IMR-90 (cell line): ENCODE measurements at regions not wholly inside any gene's neighbourhood (a gene's known extent, or its start where the extent isn't known, plus 50 kb on each side); places are given as distances from the start of the nearest gene placed in this dataset.

Experiments
- ATAC-seq: fragments of 200-7000 bp; cut with Tn5 transposase; 2 replicates; pipeline ENCODE4 v1.9.1; 2020; ENCODE audit warnings: low read depth, mild to moderate bottlenecking, moderate library complexity
- BruUV-seq: library from RNA; stranded (reverse); fragments of 400-500 nt; replicated peaks from 2 replicates; lab custom pipeline; 2021; lab: Mats Ljungman, UMichigan
- CTCF ChIA-PET: fragments of 300-600 bp; formaldehyde crosslinking; extraction: SDS; loops from one replicate; lab custom pipeline; 2021; ENCODE audit warnings: antibody characterized with exemption; lab: Yijun Ruan, JAX
- POLR2A ChIA-PET: fragments of 300-600 bp; sonication (Branson Sonifier 250); formaldehyde crosslinking; loops from one replicate; lab custom pipeline; 2022; ENCODE audit warnings: antibody characterized with exemption; ENCODE audit not compliant: unreplicated experiment; lab: Charles Lee
- DNase-seq: peaks from one replicate; pipeline ENCODE4 v3.0.0; 2013
- H2AFZ ChIP-seq: replicated peaks from 2 replicates; pipeline ENCODE3; 2013; ENCODE audit warnings: low read length, mild to moderate bottlenecking; ENCODE audit not compliant: poor library complexity
- H2AK5ac ChIP-seq: 2 replicates; pipeline ENCODE4 v1.6.1; 2013; ENCODE audit warnings: low read depth, low read length, inconsistent platforms
- H2AK9ac ChIP-seq: replicated peaks from 2 replicates; pipeline ENCODE3; 2013; ENCODE audit warnings: mild to moderate bottlenecking, low read depth, low read length, moderate library complexity; ENCODE audit not compliant: poor library complexity
- H2BK120ac ChIP-seq: 2 replicates; pipeline ENCODE4 v1.6.1; 2013; ENCODE audit warnings: low read depth, low read length, inconsistent platforms
- H2BK15ac ChIP-seq: 3 replicates; pipeline ENCODE4 v1.6.1; 2013; ENCODE audit warnings: low read depth, low read length, inconsistent platforms
- H2BK20ac ChIP-seq: 2 replicates; pipeline ENCODE4 v1.6.1; 2013; ENCODE audit warnings: low read depth, mild to moderate bottlenecking, inconsistent platforms, low read length, moderate library complexity
- H2BK5ac ChIP-seq: 2 replicates; pipeline ENCODE4 v1.6.1; 2013; ENCODE audit warnings: mild to moderate bottlenecking, low read depth, low read length, inconsistent platforms; ENCODE audit not compliant: poor library complexity, severe bottlenecking
- H3K14ac ChIP-seq: replicated peaks from 2 replicates; pipeline ENCODE4 v1.6.1; 2013; ENCODE audit warnings: low read depth, low read length, inconsistent platforms
- H3K18ac ChIP-seq: 2 replicates; pipeline ENCODE4 v1.6.1; 2013; ENCODE audit warnings: low read depth, low read length, control low read depth
- H3K23ac ChIP-seq: 2 replicates; pipeline ENCODE4 v1.6.1; 2013; ENCODE audit warnings: low read depth, low read length, inconsistent platforms
- H3K27ac ChIP-seq: 2 replicates; pipeline ENCODE4 v1.5.1; 2013; ENCODE audit warnings: mild to moderate bottlenecking, control low read depth, low read length; ENCODE audit not compliant: insufficient read depth
- H3K27me3 ChIP-seq: 2 replicates; pipeline ENCODE4 v1.6.1; 2013; ENCODE audit warnings: low read length; ENCODE audit not compliant: control insufficient read depth, insufficient read depth
- H3K36me3 ChIP-seq: 2 replicates; pipeline ENCODE4 v1.6.1; 2013; ENCODE audit warnings: low read length, mixed read lengths; ENCODE audit not compliant: control insufficient read depth, insufficient read depth
- H3K4ac ChIP-seq: 2 replicates; pipeline ENCODE4 v1.6.1; 2013; ENCODE audit warnings: low read depth, low read length, inconsistent platforms
- H3K4me1 ChIP-seq: 2 replicates; pipeline ENCODE4 v1.6.1; 2013; ENCODE audit warnings: low read length, mixed read lengths; ENCODE audit not compliant: control insufficient read depth, insufficient read depth
- H3K4me2 ChIP-seq: 2 replicates; pipeline ENCODE4 v1.6.1; 2013; ENCODE audit warnings: low read depth, mild to moderate bottlenecking, control low read depth, low read length, moderate library complexity
- H3K4me3 ChIP-seq: 2 replicates; pipeline ENCODE4 v1.5.1; 2013; ENCODE audit warnings: low read depth, mild to moderate bottlenecking, control low read depth, low read length, moderate library complexity; ENCODE audit not compliant: insufficient read depth
- H3K56ac ChIP-seq: 2 replicates; pipeline ENCODE4 v1.6.1; 2013; ENCODE audit warnings: low read length, inconsistent platforms; ENCODE audit not compliant: insufficient read depth; ENCODE audit errors: extremely low read depth
- H3K79me1 ChIP-seq, 2 experiments: 2 replicates each; pipeline ENCODE4 v1.6.1; 2013; ENCODE audit warnings: low read length in 2 of 2, inconsistent platforms in 1 of 2, low read depth in 1 of 2
- H3K9ac ChIP-seq: 2 replicates; pipeline ENCODE4 v1.6.1; 2013; ENCODE audit warnings: low read depth, low read length, control low read depth
- H3K9me1 ChIP-seq: 2 replicates; pipeline ENCODE4 v1.6.1; 2013; ENCODE audit warnings: low read length, inconsistent platforms; ENCODE audit not compliant: insufficient read depth
- H3K9me3 ChIP-seq: 2 replicates; pipeline ENCODE4 v1.6.1; 2013; ENCODE audit warnings: low read length; ENCODE audit not compliant: control insufficient read depth, insufficient read depth
- H4K20me1 ChIP-seq: 2 replicates; pipeline ENCODE4 v1.6.1; 2013; ENCODE audit warnings: low read length, inconsistent platforms; ENCODE audit not compliant: insufficient read depth
- H4K5ac ChIP-seq: 2 replicates; pipeline ENCODE4 v1.6.1; 2013; ENCODE audit warnings: mild to moderate bottlenecking, low read depth, low read length, control low read depth
- H4K8ac ChIP-seq, 2 experiments: 2 replicates each; pipeline ENCODE4 v1.6.1; 2013; ENCODE audit warnings: low read depth in 2 of 2, low read length in 2 of 2, control low read depth in 1 of 2, inconsistent platforms in 1 of 2
- H4K91ac ChIP-seq: 2 replicates; pipeline ENCODE4 v1.6.1; 2013; ENCODE audit warnings: low read depth, low read length, inconsistent platforms; ENCODE audit not compliant: insufficient read depth
- BHLHE40 ChIP-seq: fragments of 150-350 bp; IDR thresholded peaks from 2 replicates; pipeline ENCODE4 v1.6.1; 2016; ENCODE audit warnings: mild to moderate bottlenecking, low read depth, low read length
- CEBPB ChIP-seq: IDR thresholded peaks from 2 replicates; pipeline ENCODE4 v1.6.1; 2012; ENCODE audit warnings: low read depth, low read length, improper control_type of control experiment
- CHD1 ChIP-seq: IDR thresholded peaks from 2 replicates; pipeline ENCODE4 v1.6.1; 2012; ENCODE audit warnings: low read depth, low read length, improper control_type of control experiment
- MAFK ChIP-seq: IDR thresholded peaks from 2 replicates; pipeline ENCODE4 v1.6.1; 2012; ENCODE audit warnings: low read depth, low read length, improper control_type of control experiment
- MAZ ChIP-seq: IDR thresholded peaks from 2 replicates; pipeline ENCODE4 v1.6.1; 2012; ENCODE audit warnings: low read depth, mild to moderate bottlenecking, low read length, improper control_type of control experiment, moderate library complexity, borderline replicate concordance
- MXI1 ChIP-seq: IDR thresholded peaks from 2 replicates; pipeline ENCODE4 v1.6.1; 2012; ENCODE audit warnings: low read depth, mild to moderate bottlenecking, low read length, moderate library complexity, borderline replicate concordance
- NFE2L2 ChIP-seq: fragments of 150-350 bp; IDR thresholded peaks from 2 replicates; pipeline ENCODE4 v1.6.1; 2016; ENCODE audit warnings: low read depth, mild to moderate bottlenecking, low read length
- POLR2A ChIP-seq: IDR thresholded peaks from 2 replicates; pipeline ENCODE4 v1.6.1; 2012; ENCODE audit warnings: mild to moderate bottlenecking, low read depth, low read length
- RAD21 ChIP-seq: IDR thresholded peaks from 2 replicates; pipeline ENCODE4 v1.6.1; 2012; ENCODE audit warnings: low read length, improper control_type of control experiment
- RCOR1 ChIP-seq: IDR thresholded peaks from 2 replicates; pipeline ENCODE4 v1.6.1; 2012; ENCODE audit warnings: mild to moderate bottlenecking, low read length, improper control_type of control experiment; ENCODE audit not compliant: insufficient replicate concordance
- RFX5 ChIP-seq: IDR thresholded peaks from 2 replicates; pipeline ENCODE4 v1.8.0; 2012; ENCODE audit warnings: low read depth, mild to moderate bottlenecking, low read length, moderate library complexity
- SMC3 ChIP-seq: fragments of 150-350 bp; IDR thresholded peaks from 2 replicates; pipeline ENCODE4 v1.6.1; 2016; ENCODE audit warnings: low read depth, mild to moderate bottlenecking, antibody characterized with exemption, low read length, moderate library complexity
- WGBS, 2 experiments: methylation state at CpG; one replicate each; pipeline versions ENCODE4 v1.1.5 to v1.1.7; 2013; ENCODE audit warnings: missing lambda C conversion rate in 2 of 2; ENCODE audit not compliant: insufficient read length in 1 of 2; ENCODE audit errors: extremely low coverage in 2 of 2; 5-methylcytosine and 5-hydroxymethylcytosine counted together
- dilution Hi-C: fragments of 300-500 bp; cut with HindIII; formaldehyde crosslinking; loops from one replicate; pipeline ENCODE4 v1.14.3; 2018; ENCODE audit warnings: low sequenced_read_pairs; ENCODE audit not compliant: unreplicated experiment
- in situ Hi-C: fragments of 300-500 bp; cut with MboI; formaldehyde crosslinking; loops from 3 replicates; pipeline ENCODE4 v1.14.3; 2019; ENCODE audit warnings: low sequenced_read_pairs, inconsistent platforms, mixed read lengths
- intact Hi-C: fragments of 100-400 bp; cut with micrococcal nuclease; formaldehyde crosslinking; loops from 2 replicates; pipeline ENCODE4 v1.10.0; 2022
- TF ChIP-seq, protein P1 (sequence below): conservative IDR thresholded peaks from 2 replicates; pipeline ENCODE4 v1.5.1; 2012; ENCODE audit warnings: mild to moderate bottlenecking, low read depth, low read length, improper control_type of control experiment
- TF ChIP-seq, protein P2 (sequence below): fragments of 150-350 bp; IDR thresholded peaks from 2 replicates; pipeline ENCODE4 v1.6.1; 2016; ENCODE audit warnings: low read depth, mild to moderate bottlenecking, low read length, moderate library complexity, borderline replicate concordance
- TF ChIP-seq, protein P3 (sequence below): fragments of 150-350 bp; IDR thresholded peaks from 2 replicates; pipeline ENCODE4 v1.6.1; 2017; ENCODE audit warnings: mild to moderate bottlenecking, antibody characterized with exemption, low read length, low read depth

DNA sequence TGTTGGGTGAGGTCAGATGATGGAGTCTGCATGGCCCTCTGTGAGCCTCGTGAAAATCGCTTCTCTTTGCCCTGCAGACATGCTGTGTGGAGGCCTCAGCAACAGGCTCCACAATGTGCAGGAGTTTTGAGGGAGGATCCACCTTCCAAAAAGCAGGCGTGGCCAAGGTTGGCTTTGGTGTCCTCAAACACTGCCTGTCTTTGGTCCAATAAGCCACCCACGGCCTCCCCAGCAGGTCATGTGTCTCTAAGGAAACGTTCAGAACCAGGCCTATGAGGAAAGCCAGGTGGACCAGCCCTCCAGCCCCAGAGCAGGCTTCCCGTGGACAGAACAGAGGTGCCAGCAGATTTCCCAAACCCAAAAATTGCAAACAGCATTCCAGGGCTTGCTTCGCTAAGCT, 340.7 kb upstream of the IRX2 start:
- H2AK5ac ChIP-seq: no peak overlapping the region
- H2BK120ac ChIP-seq: no peak overlapping the region
- no peak overlapping the region for H2BK5ac ChIP-seq
- no peak overlapping the region for H3K18ac ChIP-seq
- no peak overlapping the region for H3K27ac ChIP-seq
- H2AFZ ChIP-seq: no peak overlapping the region
- dilution Hi-C loops (no loop called here), intact Hi-C loops (no loop called here), in situ Hi-C loops (no loop called here)
- H3K4me2 ChIP-seq: no peak overlapping the region
- no peak overlapping the region for H3K14ac ChIP-seq
- no peak overlapping the region for H4K5ac ChIP-seq
- no peak overlapping the region for H2AK9ac ChIP-seq
- no peaks in the 10 kb centered on the region for H3K79me1 ChIP-seq
- BruUV-seq: no TSS peak
- TF ChIP-seq MAFK (no peak), MXI1 (no peak), POLR2A (no peak), MAZ (no peak), RFX5 (no peak), CHD1 (no peak), NFE2L2 (no peak), BHLHE40 (no peak), CEBPB (no peak), SMC3 (no peak), RCOR1 (no peak), RAD21 (no peak)
- TF ChIP-seq, protein P1, sequence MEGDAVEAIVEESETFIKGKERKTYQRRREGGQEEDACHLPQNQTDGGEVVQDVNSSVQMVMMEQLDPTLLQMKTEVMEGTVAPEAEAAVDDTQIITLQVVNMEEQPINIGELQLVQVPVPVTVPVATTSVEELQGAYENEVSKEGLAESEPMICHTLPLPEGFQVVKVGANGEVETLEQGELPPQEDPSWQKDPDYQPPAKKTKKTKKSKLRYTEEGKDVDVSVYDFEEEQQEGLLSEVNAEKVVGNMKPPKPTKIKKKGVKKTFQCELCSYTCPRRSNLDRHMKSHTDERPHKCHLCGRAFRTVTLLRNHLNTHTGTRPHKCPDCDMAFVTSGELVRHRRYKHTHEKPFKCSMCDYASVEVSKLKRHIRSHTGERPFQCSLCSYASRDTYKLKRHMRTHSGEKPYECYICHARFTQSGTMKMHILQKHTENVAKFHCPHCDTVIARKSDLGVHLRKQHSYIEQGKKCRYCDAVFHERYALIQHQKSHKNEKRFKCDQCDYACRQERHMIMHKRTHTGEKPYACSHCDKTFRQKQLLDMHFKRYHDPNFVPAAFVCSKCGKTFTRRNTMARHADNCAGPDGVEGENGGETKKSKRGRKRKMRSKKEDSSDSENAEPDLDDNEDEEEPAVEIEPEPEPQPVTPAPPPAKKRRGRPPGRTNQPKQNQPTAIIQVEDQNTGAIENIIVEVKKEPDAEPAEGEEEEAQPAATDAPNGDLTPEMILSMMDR: no peak
- TF ChIP-seq, protein P2, sequence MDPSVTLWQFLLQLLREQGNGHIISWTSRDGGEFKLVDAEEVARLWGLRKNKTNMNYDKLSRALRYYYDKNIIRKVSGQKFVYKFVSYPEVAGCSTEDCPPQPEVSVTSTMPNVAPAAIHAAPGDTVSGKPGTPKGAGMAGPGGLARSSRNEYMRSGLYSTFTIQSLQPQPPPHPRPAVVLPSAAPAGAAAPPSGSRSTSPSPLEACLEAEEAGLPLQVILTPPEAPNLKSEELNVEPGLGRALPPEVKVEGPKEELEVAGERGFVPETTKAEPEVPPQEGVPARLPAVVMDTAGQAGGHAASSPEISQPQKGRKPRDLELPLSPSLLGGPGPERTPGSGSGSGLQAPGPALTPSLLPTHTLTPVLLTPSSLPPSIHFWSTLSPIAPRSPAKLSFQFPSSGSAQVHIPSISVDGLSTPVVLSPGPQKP: no peak
- TF ChIP-seq, protein P3, sequence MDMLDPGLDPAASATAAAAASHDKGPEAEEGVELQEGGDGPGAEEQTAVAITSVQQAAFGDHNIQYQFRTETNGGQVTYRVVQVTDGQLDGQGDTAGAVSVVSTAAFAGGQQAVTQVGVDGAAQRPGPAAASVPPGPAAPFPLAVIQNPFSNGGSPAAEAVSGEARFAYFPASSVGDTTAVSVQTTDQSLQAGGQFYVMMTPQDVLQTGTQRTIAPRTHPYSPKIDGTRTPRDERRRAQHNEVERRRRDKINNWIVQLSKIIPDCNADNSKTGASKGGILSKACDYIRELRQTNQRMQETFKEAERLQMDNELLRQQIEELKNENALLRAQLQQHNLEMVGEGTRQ: no peak
- no peak for ATAC-seq
- H2BK15ac ChIP-seq: no peak overlapping the region
- ChIA-PET POLR2A (no interaction called here), CTCF (no interaction called here)
- no peak for DNase-seq
- H3K9me1 ChIP-seq: no peaks in the 10 kb centered on the region
- no peak overlapping the region for H3K23ac ChIP-seq
- H3K9ac ChIP-seq: no peak overlapping the region
- H4K91ac ChIP-seq: no peak overlapping the region
- H3K27me3 ChIP-seq: no peaks in the 10 kb centered on the region
- H3K9me3 ChIP-seq: peaks cover 21% of the 10 kb centered on the region
- no peak overlapping the region for H2BK20ac ChIP-seq
- 28% methylated on average over 3 of the region's 7 CpGs; no CpG with 5 or more reads in 1 of the 2 experiments for WGBS, 2 experiments
- no peaks in the 10 kb centered on the region for H3K36me3 ChIP-seq
- no peak overlapping the region for H4K8ac ChIP-seq
- H4K20me1 ChIP-seq: no peaks in the 10 kb centered on the region
- H3K4ac ChIP-seq: no peak overlapping the region
- no peak overlapping the region for H3K4me3 ChIP-seq
- H3K4me1 ChIP-seq: no peaks in the 10 kb centered on the region
- no peak overlapping the region for H3K56ac ChIP-seq
